ENCODE measurements at regions not wholly inside any gene's neighbourhood (a gene's known extent, or its start where the extent isn't known, plus 50 kb on each side); places are given as distances from the start of the nearest gene placed in this dataset.

- TF ChIP-seq, protein P1, sequence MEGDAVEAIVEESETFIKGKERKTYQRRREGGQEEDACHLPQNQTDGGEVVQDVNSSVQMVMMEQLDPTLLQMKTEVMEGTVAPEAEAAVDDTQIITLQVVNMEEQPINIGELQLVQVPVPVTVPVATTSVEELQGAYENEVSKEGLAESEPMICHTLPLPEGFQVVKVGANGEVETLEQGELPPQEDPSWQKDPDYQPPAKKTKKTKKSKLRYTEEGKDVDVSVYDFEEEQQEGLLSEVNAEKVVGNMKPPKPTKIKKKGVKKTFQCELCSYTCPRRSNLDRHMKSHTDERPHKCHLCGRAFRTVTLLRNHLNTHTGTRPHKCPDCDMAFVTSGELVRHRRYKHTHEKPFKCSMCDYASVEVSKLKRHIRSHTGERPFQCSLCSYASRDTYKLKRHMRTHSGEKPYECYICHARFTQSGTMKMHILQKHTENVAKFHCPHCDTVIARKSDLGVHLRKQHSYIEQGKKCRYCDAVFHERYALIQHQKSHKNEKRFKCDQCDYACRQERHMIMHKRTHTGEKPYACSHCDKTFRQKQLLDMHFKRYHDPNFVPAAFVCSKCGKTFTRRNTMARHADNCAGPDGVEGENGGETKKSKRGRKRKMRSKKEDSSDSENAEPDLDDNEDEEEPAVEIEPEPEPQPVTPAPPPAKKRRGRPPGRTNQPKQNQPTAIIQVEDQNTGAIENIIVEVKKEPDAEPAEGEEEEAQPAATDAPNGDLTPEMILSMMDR (IDR thresholded peaks at IDR 0.05): no peak
- no peak for TF ChIP-seq TCF7L2 (IDR thresholded peaks at IDR 0.05; ENCODE audit: low read depth, low read length)
- TF ChIP-seq SIN3A (IDR thresholded peaks at IDR 0.05; ENCODE audit: borderline replicate concordance, insufficient read depth, low read depth, low read length): no peak
- TF ChIP-seq, protein P2, sequence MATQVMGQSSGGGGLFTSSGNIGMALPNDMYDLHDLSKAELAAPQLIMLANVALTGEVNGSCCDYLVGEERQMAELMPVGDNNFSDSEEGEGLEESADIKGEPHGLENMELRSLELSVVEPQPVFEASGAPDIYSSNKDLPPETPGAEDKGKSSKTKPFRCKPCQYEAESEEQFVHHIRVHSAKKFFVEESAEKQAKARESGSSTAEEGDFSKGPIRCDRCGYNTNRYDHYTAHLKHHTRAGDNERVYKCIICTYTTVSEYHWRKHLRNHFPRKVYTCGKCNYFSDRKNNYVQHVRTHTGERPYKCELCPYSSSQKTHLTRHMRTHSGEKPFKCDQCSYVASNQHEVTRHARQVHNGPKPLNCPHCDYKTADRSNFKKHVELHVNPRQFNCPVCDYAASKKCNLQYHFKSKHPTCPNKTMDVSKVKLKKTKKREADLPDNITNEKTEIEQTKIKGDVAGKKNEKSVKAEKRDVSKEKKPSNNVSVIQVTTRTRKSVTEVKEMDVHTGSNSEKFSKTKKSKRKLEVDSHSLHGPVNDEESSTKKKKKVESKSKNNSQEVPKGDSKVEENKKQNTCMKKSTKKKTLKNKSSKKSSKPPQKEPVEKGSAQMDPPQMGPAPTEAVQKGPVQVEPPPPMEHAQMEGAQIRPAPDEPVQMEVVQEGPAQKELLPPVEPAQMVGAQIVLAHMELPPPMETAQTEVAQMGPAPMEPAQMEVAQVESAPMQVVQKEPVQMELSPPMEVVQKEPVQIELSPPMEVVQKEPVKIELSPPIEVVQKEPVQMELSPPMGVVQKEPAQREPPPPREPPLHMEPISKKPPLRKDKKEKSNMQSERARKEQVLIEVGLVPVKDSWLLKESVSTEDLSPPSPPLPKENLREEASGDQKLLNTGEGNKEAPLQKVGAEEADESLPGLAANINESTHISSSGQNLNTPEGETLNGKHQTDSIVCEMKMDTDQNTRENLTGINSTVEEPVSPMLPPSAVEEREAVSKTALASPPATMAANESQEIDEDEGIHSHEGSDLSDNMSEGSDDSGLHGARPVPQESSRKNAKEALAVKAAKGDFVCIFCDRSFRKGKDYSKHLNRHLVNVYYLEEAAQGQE (IDR thresholded peaks at IDR 0.05; ENCODE audit: insufficient read depth in 1 of 2, low read depth in 2 of 2, low read length in 1 of 2): no peak
Observed at GRCh38 chr11:134634897-134635831, 223.1 kb upstream of the B3GAT1 start.

Measured in Panc1 (cell line).